ENCODE measurements at regions not wholly inside any gene's neighbourhood (a gene's known extent, or its start where the extent isn't known, plus 50 kb on each side); places are given as distances from the start of the nearest gene placed in this dataset.

- CTCF ChIA-PET = interaction anchor here (0.8 to 1.6 kb wide), 10 partner anchors 9 to 1123 kb away, joined by 3 to 5 read pairs (median 3); no protein-coding TSS in a partner anchor
- intact Hi-C loops (cut with micrococcal nuclease) = loop anchor here (5.0 to 10.0 kb wide), 2 partner anchors 58 to 140 kb away; no protein-coding TSS in a partner anchor
- H3K27me3 Mint-ChIP-seq (ENCODE audit: insufficient read depth, unreplicated experiment) = peaks cover 41% of the 10 kb centered on the region
- no peak overlapping the region for H3K27ac Mint-ChIP-seq (ENCODE audit: low read depth, unreplicated experiment)
- H3K36me3 Mint-ChIP-seq (ENCODE audit: insufficient read depth, unreplicated experiment) = no peaks in the 10 kb centered on the region
- no peaks in the 10 kb centered on the region for H3K4me1 Mint-ChIP-seq (ENCODE audit: insufficient read depth, unreplicated experiment)
- H3K4me3 Mint-ChIP-seq (ENCODE audit: unreplicated experiment) = no peak overlapping the region
- POLR2A ChIA-PET = interaction anchor here (0.6 kb wide), 1 partner anchor 8 kb away, joined by 3 read pairs; no protein-coding TSS in a partner anchor
- BruUV-seq (replicated peaks) = no TSS peak
- H3K9me3 Mint-ChIP-seq (ENCODE audit: unreplicated experiment) = no peaks in the 10 kb centered on the region
- no peak for TF ChIP-seq CTCF (IDR thresholded peaks at IDR 0.05; ENCODE audit: unreplicated experiment)
- peak; percentile 27 for DNase-seq (ENCODE audit: unreplicated experiment)
Observed at GRCh38 chr18:43422518-43422917, 145.2 kb upstream of the SYT4 start.

GRCh38 chr18:43435851-43436250, 158.6 kb upstream of the SYT4 start:
- Mint-ChIP-seq H3K36me3 (ENCODE audit: insufficient read depth, unreplicated experiment) (no peaks in the 10 kb centered on the region), H3K9me3 (ENCODE audit: unreplicated experiment) (peaks cover 8% of the 10 kb centered on the region), H3K4me1 (ENCODE audit: insufficient read depth, unreplicated experiment) (no peaks in the 10 kb centered on the region), H3K27ac (ENCODE audit: low read depth, unreplicated experiment) (no peak overlapping the region), H3K4me3 (ENCODE audit: unreplicated experiment) (no peak overlapping the region), H3K27me3 (ENCODE audit: insufficient read depth, unreplicated experiment) (peaks cover 33% of the 10 kb centered on the region)
- intact Hi-C loops (cut with micrococcal nuclease) = no loop called here
- ChIA-PET POLR2A (interaction anchor here (0.7 kb wide), 1 partner anchor 1309 kb away, joined by 4 read pairs; no protein-coding TSS in a partner anchor), CTCF (interaction anchor here (0.6 kb wide), 1 partner anchor 14 kb away, joined by 3 read pairs; no protein-coding TSS in a partner anchor)
- no TSS peak for BruUV-seq (replicated peaks)
- no peak for TF ChIP-seq CTCF (IDR thresholded peaks at IDR 0.05; ENCODE audit: unreplicated experiment)
- DNase-seq (ENCODE audit: unreplicated experiment) = no peak

GRCh38 chr18:43442131-43442530, 164.8 kb upstream of the SYT4 start:
- Mint-ChIP-seq H3K27me3 (ENCODE audit: insufficient read depth, unreplicated experiment) (no peaks in the 10 kb centered on the region), H3K9me3 (ENCODE audit: unreplicated experiment) (peaks cover 8% of the 10 kb centered on the region), H3K4me1 (ENCODE audit: insufficient read depth, unreplicated experiment) (peaks cover 7% of the 10 kb centered on the region), H3K4me3 (ENCODE audit: unreplicated experiment) (no peak overlapping the region), H3K36me3 (ENCODE audit: insufficient read depth, unreplicated experiment) (no peaks in the 10 kb centered on the region), H3K27ac (ENCODE audit: low read depth, unreplicated experiment) (no peak overlapping the region)
- CTCF ChIA-PET = no interaction called here
- POLR2A ChIA-PET = interaction anchor here (1.4 kb wide), 1 partner anchor 13 kb away, joined by 3 read pairs; no protein-coding TSS in a partner anchor
- BruUV-seq (replicated peaks) = no TSS peak
- TF ChIP-seq CTCF (IDR thresholded peaks at IDR 0.05; ENCODE audit: unreplicated experiment) = no peak
- intact Hi-C loops (cut with micrococcal nuclease) = no loop called here
- no peak for DNase-seq (ENCODE audit: unreplicated experiment)

- Mint-ChIP-seq H3K4me3 (ENCODE audit: unreplicated experiment) (no peak overlapping the region), H3K27ac (ENCODE audit: low read depth, unreplicated experiment) (no peak overlapping the region), H3K36me3 (ENCODE audit: insufficient read depth, unreplicated experiment) (no peaks in the 10 kb centered on the region), H3K27me3 (ENCODE audit: insufficient read depth, unreplicated experiment) (no peaks in the 10 kb centered on the region), H3K9me3 (ENCODE audit: unreplicated experiment) (peaks cover 8% of the 10 kb centered on the region), H3K4me1 (ENCODE audit: insufficient read depth, unreplicated experiment) (peaks cover 7% of the 10 kb centered on the region)
- CTCF ChIA-PET = interaction anchor here (0.7 to 1.0 kb wide), 2 partner anchors 897 to 1143 kb away, joined by 3 read pairs; no protein-coding TSS in a partner anchor
- BruUV-seq (replicated peaks) = no TSS peak
- DNase-seq (ENCODE audit: unreplicated experiment) = peak; percentile 46
- no peak for TF ChIP-seq CTCF (IDR thresholded peaks at IDR 0.05; ENCODE audit: unreplicated experiment)
- POLR2A ChIA-PET = interaction anchor here (1.4 kb wide), 1 partner anchor 14 kb away, joined by 3 read pairs; no protein-coding TSS in a partner anchor
- intact Hi-C loops (cut with micrococcal nuclease) = no loop called here
Observed at GRCh38 chr18:43442571-43442970, 165.3 kb upstream of the SYT4 start.
